GM18502 (cell line): ENCODE measurements at regions not wholly inside any gene's neighbourhood (a gene's known extent, or its start where the extent isn't known, plus 50 kb on each side); places are given as distances from the start of the nearest gene placed in this dataset.
"Not testable (repeated sequence)": the region's sequence is repeated elsewhere in the genome, so short reads cannot be mapped to it uniquely, and the experiment has no call there.

Source experiments
- ATAC-seq: cut with Tn5 transposase; IDR thresholded peaks from one replicate; pipeline ENCODE4 v1.9.1; 2021; ENCODE audit warnings: mild to moderate bottlenecking; ENCODE audit not compliant: unreplicated experiment, poor library complexity

DNA sequence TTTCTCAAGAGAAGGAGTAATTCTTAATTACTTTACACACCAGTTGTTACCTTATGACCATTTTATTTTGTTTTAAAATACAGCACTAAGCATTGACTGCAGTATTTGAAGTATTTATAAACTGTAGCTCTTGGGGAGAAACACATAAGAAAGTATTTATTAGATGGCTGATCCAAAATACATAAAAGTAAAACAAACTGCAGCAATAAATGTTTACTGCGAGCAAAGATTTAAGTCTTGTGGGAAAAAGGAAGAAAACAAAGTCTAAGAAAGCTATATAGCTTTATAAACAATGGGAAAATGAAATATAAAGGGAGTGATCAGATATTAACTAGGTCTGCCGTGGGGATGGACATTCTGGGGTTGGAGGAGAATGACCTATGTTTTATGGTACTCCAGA lies 347.2 kb upstream of the ZC3H15 start:
- no peak for ATAC-seq

DNA sequence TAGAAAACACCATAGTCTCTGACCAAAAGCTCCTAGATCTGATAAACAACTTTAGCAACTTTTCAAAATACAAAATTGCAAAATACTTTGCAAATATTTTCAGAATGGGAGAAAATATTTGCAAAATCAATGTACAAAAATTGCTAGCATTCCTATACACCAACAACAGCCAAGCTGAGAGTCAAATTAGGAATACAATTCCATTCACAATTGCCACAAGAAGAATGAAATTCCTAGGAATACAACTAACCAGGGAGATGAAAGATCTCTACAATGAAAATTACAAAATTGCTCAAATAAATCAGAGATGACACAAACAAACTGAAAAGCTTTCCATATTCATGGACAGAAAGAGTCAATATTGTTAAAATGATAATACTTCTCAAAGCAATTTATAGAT lies 327.0 kb upstream of the ZC3H15 start:
- ATAC-seq, result no peak

DNA sequence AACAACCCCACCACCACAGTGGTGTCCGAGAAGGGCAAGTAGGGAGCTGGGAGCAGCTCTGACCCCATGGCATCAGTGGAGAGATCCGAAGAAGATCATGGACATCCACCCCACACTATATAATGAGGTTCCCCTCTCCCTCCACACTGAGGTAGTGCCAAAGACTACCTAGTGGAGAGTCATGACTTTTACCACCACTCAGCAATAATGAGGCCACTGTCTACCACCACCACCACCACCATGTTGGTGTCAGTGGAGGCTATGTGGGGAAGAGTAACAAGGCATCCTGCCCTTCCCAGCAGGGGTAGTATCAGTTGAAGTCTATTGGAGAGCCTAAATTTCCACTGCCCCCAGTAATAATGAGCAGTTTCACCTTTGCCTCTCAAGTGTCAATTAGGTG lies 321.7 kb upstream of the ZC3H15 start:
- no peak for ATAC-seq

DNA sequence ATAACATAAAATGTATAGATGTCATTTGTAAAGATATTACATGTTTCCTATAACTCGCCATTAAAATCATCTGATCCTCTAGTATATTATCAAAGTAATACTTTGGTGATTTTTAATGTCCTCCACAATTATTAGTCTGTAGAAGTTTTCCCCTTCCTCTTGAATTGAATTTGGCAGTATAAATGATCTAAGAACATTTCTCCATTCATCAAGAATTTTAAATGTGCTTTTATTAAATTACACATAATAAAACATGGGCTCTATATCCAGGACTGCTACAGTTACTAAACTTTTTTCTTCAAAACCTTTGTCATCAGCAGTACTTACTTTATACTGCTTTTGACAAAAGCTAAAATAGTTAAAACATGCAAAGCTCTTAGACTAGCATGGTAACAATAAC lies 315.4 kb upstream of the ZC3H15 start:
- ATAC-seq, result no peak

DNA sequence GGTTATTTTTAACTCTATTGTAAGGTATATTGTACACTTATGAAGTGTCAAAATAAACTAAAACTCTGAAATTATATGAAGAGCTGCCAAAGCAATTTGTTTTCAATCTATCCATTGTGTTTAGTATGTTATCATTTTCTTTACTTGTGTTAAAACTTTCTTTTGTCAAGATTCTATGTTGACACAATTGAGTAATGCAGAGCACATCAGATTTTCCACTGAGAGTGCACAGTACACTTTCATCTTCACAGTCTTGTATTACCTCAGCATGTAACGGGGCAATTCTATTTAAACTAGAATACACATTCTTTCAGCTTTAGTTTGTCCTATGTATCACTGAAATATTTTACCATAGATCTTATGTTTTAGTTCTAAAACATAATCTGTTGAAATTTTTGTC lies 304.4 kb upstream of the ZC3H15 start:
- ATAC-seq, result no peak

DNA sequence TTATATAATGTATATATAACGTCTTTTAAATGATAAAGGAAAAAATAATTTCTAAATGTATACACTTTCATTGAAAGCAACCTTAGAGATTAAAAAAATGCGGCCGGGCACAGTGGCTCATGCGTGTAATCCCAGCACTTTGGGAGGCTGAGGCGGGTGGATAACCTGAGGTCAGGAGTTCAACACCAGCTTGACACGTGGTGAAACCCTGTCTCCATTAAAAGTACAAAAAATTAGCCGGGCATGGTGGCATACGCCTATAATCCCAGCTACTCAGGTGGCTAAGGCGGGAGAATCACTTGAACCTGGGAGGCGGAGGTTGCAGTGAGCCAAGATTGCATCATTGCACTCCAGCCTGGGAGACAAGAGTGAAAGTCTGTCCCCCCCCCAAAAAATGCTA lies 303.7 kb upstream of the ZC3H15 start:
- ATAC-seq, result not testable (repeated sequence)

DNA sequence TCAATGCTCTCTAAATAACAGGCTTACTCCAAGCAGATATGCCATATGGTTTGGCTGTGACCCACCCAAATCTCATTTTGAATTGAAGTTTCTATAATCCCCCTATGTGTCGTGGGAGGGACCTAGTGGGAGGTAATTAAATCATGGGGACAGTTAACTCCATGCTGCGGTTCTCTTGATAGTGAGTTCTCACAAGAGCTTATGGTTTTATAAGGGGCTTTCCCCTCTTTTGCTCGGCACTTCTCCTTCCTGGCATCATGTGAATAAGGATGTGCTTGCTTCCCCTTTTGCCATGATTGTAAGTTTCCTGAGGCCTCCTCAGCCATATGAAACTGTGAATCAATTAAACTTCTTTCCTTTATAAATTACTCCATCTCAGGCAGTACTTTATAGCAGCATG lies 302.7 kb upstream of the ZC3H15 start:
- no peak for ATAC-seq

DNA sequence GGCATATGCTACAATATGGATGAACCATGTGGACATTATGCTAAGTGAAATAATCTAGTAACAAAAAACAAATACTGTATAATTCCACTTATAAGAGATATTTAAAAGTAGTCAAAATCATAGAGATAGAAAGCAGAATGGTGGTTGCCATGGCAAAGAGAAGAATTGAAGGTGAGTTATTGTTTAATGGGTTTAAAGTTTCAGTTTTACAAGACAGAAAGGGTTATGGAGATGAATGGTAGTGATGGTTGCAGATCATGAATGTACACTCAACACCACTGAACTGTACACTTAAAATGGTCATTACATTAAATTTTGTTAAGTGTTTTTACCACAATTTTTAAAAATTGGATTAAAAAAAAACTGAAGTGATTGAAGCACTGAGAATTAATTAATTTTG lies 298.2 kb upstream of the ZC3H15 start:
- no peak for ATAC-seq

DNA sequence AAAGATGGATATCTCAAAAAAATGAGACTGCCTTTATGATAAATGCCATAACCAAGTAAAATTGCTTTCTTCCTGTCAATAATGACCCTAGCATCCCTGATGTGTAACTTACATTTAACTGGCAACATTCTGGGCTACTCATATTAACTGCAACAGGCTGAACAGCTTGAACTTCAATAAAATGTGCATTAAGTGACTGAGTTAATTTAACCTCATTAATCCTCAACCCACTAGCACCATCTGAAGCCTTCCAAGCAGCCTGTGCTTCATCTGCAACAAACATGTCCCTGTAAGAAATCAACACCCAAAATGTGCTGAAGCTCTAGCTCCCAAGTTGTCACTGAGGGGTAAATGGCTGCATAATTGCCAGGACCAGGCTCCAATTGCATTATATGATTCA lies 296.2 kb upstream of the ZC3H15 start:
- ATAC-seq, result no peak

DNA sequence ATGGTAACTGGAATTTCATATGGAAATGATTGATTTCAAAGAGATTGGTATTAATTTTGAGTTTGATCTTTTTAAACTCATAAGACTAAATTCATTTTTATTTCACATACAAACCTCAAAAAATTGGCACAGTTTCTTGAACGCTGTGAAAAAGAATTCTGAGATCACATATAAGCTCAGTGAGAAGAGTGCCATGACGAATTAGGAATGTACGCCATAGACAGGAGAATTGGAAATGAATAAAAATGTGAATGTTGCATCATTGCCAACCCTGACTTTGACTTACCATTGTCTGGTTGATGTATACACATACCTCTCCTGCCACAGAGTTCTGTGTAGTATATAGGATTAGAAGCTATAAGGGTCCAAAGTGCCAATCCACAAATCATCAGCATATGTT lies 290.4 kb upstream of the ZC3H15 start:
- no peak for ATAC-seq

DNA sequence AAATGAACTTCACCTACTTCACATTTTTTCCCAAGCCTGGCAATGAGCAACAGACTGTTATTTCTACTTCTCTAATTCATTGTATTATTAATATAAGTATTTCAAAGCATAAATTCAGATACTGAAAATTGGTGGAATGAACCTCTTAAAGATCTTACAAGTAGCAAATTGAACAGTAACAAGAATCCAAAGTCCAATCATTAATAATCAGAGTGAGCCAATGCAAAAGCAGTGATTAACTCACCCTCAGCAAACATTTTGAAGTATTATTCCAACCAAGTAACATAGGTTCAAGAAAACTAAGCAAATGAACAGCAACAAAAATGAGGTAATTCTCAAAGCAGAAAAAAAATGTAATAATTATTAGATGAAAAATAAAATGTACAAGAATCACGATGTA lies 288.1 kb upstream of the ZC3H15 start:
- ATAC-seq, result no peak

DNA sequence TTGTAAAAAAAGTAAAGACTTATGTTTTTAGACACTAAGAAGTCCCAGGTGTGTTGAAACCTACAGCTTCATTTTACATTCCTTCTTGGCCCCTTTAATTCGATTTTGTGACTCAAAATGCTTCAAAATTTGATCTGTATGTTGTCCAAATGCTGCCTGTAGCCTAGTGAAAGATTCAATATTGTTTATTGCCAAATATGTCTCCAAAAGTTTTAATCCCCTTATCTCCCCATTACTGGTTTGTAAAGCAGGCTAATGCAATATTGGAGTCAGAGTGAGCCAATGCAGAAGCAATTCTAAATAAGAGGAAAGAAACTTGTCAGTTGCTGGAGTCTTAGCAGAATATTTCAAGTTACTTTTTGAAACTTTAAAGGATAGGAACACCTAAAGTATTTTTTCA lies 287.0 kb upstream of the ZC3H15 start:
- no peak for ATAC-seq

DNA sequence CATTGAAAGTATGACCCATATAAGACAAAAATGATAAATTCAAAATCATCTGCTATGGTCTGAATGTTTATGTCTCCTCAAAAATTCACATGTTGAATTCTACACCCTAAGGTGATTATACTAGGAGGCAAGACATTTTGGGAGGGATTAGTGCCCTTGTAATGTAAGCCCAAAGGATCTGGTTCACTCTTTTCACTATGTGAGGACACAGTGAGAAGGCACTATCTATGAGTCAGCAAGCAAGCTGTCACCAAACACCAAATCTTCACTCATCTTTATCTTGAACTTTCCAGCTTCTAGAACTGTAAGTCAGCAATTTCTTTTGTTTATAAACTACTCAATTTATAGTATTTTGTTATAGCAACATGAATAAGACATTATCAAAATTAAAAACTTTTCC lies 284.7 kb upstream of the ZC3H15 start:
- ATAC-seq, result no peak

DNA sequence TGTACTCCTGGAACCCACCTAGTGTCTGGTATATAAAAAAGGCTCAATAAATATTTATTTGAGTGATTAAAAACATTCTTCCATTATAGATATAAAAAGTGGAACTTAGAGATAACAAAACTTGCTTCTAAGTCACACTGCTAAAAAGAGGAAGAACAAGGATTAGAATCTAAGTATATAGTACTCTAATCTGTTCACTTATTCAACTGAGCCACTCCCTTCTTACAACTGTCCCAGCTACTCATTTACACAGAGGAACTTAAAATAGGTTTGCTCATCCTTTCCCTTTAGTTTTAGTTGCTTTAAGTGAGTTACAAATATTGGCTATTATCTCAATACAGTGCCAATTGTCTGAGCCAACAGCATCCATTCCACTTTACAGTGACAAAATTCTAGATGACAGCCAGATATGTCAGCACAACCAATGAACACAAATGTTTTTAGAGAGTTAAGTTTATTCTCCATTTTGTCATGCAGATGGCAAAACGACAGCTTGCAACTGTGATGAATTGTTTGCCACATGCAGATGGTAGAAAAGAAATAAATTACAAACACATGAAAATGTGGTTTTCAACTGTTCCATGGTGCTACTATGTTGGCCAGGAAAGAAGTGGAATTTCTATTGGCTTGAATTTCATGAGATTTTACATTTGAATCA lies 280.7 kb upstream of the ZC3H15 start:
- ATAC-seq, result peak; percentile 45

DNA sequence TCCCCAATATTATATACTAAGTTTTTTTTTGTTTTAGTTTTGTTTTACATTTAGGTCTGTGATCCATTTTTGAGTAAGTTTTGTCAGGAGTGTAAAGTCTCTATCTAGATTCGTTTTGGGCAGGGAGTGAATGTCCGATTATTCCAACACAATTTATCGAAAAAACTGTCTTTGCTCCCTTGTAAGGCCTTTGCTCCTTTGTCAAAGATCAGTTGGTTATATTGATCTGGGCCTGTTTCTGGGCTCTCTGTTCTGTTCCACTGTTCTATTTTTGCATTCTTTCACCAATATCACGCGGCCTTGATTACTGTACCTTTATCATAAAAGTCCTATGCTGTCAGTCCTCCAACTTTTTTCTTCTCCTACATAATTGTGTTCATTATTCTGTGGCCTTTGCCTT lies 276.5 kb upstream of the ZC3H15 start:
- ATAC-seq, result no peak

DNA sequence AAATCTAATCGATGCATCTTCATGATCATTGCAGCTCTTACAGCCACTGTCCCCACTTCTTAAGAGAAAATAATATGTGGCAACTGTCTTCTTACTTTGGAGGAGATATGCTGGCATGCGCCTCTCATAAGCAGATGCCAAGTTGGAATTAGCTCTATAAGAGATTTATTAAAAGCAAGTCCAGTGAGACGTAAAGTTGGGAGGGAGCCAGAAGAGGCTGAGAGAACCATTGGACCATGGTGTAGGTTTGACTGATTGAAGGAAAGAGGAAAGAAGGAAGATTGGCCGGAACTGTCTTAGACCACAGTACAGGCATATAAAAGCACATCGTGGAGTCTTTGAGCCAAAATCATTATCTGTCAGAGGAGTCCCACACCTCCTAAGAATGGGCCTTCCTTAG lies 265.7 kb upstream of the ZC3H15 start:
- no peak for ATAC-seq

DNA sequence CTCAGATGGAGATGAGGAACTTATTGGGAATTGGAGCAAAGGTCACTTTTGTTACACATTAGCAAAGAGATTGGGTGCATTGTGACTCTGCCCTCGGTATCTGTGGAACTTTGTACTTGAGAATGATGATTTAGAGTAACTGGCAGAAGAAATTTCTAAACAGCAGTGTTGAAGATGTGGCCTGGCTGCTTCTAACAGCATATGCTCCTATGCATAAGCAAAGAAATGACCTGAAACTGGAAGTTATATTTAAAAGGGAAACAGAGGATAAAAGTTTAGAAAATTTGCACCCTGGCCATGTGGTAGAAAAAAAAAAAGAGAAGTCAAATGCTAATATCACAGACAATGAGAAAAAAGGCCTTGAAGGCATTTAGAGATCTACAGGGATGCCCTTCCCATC lies 256.8 kb upstream of the ZC3H15 start:
- ATAC-seq, result no peak

DNA sequence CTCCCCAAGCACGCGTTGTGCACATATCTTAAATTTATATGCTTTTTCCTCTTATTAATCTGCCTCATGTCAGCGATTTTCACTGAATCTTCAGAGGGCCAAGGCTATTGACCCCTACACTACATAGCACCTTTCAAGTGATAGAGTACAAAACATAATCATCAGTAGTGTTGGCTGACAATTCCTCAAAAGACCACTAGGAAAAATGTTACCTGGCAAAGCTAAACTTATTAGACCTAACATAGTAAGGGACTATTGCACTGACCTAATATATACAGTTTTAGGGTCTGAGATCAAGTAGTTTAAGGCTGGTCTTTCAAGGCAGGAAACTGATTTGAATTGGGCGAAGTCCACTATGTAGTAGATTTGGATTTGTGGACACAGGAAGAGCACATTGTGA lies 244.2 kb upstream of the ZC3H15 start:
- no peak for ATAC-seq

DNA sequence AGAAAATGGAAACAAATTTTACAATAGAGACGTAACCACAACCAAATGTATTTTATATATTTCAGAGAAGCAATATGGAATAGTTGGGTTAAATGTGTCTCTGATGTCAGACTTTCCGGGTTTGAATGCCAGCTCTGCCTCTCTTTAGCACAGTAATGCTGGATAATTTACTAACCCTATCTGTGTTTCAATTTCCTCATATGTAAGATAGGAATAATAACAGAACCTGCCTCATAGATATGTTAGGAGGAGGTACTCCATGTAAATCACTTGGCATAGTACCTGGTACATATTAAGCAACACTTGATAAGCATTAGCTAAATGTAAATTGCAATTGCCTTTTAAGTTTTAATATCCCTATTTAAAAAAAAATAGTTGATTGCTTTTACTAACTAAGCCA lies 231.3 kb upstream of the ZC3H15 start:
- ATAC-seq, result no peak

DNA sequence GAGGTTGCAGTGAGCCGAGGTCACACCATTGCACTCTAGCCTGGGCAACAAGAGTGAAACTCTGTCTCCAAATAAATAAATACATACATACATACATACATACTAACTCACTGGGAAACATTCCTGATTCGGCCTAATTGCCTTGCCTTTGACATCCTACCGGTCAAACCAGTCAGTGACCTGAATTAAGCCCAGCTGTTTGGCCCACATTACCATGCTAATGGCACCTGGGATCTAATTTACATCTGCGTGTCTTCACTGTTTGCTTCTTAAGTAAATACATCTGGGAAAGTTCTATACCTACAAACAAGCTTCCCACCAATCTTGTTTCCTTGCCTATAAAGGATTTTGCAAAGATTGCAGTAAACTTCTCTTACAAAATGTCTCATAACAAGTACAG lies 230.2 kb upstream of the ZC3H15 start:
- no peak for ATAC-seq

DNA sequence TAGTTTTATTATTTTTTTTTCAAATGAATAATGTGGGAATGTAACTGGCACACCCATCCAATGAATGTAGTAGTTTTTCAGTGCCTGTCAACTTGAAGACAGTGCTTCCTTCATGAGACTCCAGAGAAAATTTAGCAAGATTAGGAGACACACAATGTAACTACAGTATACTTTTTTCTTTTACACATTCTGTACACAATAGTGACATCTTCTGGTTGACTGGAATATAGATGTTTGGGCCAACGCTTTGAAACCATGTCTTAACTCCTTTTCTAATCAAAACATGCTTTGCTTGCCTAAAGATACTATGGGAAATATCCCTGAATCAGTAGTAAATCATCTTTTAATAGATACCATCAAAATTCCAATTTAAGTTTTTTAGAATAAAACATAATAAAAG lies 229.5 kb upstream of the ZC3H15 start:
- ATAC-seq, result peak; percentile 79

DNA sequence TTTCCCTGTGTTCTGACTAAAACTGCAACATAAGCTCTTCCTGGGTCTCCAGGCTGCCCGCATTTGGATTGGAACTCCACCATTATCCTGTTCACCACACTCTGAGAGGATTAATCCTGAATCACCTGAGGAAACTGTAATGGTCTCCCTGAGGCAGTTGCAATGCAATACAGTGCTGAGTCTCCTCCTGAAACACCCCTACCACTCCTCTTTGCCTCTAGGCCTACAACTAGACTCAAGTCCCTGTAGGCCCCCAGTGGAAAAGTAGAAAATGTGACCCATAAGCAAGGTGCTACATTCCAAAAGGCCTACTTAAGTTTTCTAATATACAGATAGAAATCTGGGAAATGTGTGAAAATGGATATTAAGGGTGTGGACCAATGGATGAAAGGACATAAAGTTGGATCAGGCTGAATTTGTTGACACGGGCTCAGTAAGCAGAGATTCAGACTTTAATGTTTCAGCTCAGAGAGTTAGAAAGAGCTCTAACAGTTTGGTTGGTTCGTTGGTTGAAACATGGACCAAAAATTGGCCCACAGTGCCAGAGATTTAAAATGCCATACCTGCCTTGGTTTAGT lies 222.3 kb upstream of the ZC3H15 start:
- no peak for ATAC-seq

DNA sequence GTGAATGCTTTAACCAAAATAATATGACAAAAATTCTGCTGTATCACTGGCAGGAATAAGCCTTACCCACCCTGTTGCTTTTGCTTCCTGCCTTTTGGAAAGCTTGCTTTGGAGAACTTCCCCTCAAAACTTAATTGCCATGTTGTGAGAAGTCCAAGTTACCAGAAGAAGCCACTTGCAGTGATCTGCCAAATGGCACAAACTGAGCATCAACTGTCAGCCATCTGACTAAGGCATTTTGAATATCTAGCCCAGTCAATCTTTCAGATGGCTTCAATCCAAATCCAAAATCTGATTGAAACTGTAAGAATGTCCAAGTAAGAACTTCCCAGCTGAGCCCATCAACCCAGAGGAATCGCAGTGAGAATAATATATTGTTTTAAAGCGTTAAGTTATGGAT lies 216.5 kb upstream of the ZC3H15 start:
- ATAC-seq, result no peak
